Activated naive CD4-positive, alpha-beta T cell treated with Interleukin-2 at 50 U/mL for 16 hours (primary cell): ENCODE measurements at regions not wholly inside any gene's neighbourhood (a gene's known extent, or its start where the extent isn't known, plus 50 kb on each side); places are given as distances from the start of the nearest gene placed in this dataset.

Source experiments
- DNase-seq: peaks from one replicate; pipeline ENCODE4 v3.0.0-alpha.2; 2020

- no peak for DNase-seq
These were observed 64.8 kb downstream of the PDCL3 start for GRCh38 chr2:100627330-100628300.

GRCh38 chr2:100628506-100628905 is 65.7 kb downstream of the PDCL3 start:
- DNase-seq, result no peak

- DNase-seq, result no peak
These were observed 66.5 kb downstream of the PDCL3 start for GRCh38 chr2:100629309-100629708.

- no peak for DNase-seq
These were observed 67.7 kb downstream of the PDCL3 start for GRCh38 chr2:100630473-100630977.

GRCh38 chr2:100632037-100632436 is 69.2 kb downstream of the PDCL3 start:
- DNase-seq, result no peak

GRCh38 chr2:100632759-100633158 is 70.0 kb downstream of the PDCL3 start:
- no peak for DNase-seq

GRCh38 chr2:100639588-100640390 is 77.0 kb downstream of the PDCL3 start:
- DNase-seq, result no peak

GRCh38 chr2:100640431-100641124 is 77.8 kb downstream of the PDCL3 start:
- DNase-seq, result no peak

GRCh38 chr2:100641125-100641435 is 78.3 kb downstream of the PDCL3 start:
- DNase-seq, result no peak

GRCh38 chr2:100642425-100642824 is 79.6 kb downstream of the PDCL3 start:
- DNase-seq, result no peak

GRCh38 chr2:100643467-100643866 is 80.7 kb downstream of the PDCL3 start:
- no peak for DNase-seq

GRCh38 chr2:100643906-100644501 is 81.2 kb downstream of the PDCL3 start:
- DNase-seq, result no peak

GRCh38 chr2:100645695-100646429 is 83.1 kb downstream of the PDCL3 start:
- no peak for DNase-seq

- no peak for DNase-seq
These were observed 84.9 kb downstream of the PDCL3 start for GRCh38 chr2:100647709-100648108.

GRCh38 chr2:100650151-100650550 is 87.4 kb downstream of the PDCL3 start:
- DNase-seq, result no peak

- DNase-seq, result no peak
These were observed 90.7 kb downstream of the PDCL3 start for GRCh38 chr2:100653449-100654035.

- no peak for DNase-seq
These were observed 91.8 kb downstream of the PDCL3 start for GRCh38 chr2:100654611-100655010.

GRCh38 chr2:100655446-100655845 is 92.7 kb downstream of the PDCL3 start:
- DNase-seq, result no peak

GRCh38 chr2:100655936-100656534 is 93.2 kb downstream of the PDCL3 start:
- no peak for DNase-seq

- DNase-seq, result no peak
These were observed 95.2 kb downstream of the PDCL3 start for GRCh38 chr2:100658017-100658416.
